Bronchial epithelial cell (primary cell): ENCODE measurements at regions not wholly inside any gene's neighbourhood (a gene's known extent, or its start where the extent isn't known, plus 50 kb on each side); places are given as distances from the start of the nearest gene placed in this dataset.

Source experiments
- DNase-seq: peaks from one replicate; pipeline ENCODE4 v3.0.0-alpha.2; 2010; ENCODE audit warnings: low read depth
- FAIRE-seq: peaks from 2 replicates; lab custom pipeline; 2011; peaks lifted over from hg19 to GRCh38; lab: Jason Lieb, UNC
- H3K27me3 ChIP-seq: 2 replicates; pipeline ENCODE4 v1.5.1; 2011; ENCODE audit warnings: low read length; ENCODE audit not compliant: control insufficient read depth, insufficient read depth
- H3K36me3 ChIP-seq: 2 replicates; pipeline ENCODE4 v1.5.1; 2011; ENCODE audit warnings: low read length; ENCODE audit not compliant: control insufficient read depth, insufficient read depth
- H3K4me3 ChIP-seq: 2 replicates; pipeline ENCODE4 v1.5.1; 2011; ENCODE audit warnings: mild to moderate bottlenecking, low read depth, low read length, control low read depth
- TF ChIP-seq, protein P1 (sequence below): IDR thresholded peaks from 2 replicates; pipeline ENCODE4 v1.5.1; 2011; ENCODE audit warnings: mild to moderate bottlenecking, moderate library complexity, low read length, control low read depth, inconsistent platforms; ENCODE audit not compliant: insufficient read depth, severe bottlenecking

DNA sequence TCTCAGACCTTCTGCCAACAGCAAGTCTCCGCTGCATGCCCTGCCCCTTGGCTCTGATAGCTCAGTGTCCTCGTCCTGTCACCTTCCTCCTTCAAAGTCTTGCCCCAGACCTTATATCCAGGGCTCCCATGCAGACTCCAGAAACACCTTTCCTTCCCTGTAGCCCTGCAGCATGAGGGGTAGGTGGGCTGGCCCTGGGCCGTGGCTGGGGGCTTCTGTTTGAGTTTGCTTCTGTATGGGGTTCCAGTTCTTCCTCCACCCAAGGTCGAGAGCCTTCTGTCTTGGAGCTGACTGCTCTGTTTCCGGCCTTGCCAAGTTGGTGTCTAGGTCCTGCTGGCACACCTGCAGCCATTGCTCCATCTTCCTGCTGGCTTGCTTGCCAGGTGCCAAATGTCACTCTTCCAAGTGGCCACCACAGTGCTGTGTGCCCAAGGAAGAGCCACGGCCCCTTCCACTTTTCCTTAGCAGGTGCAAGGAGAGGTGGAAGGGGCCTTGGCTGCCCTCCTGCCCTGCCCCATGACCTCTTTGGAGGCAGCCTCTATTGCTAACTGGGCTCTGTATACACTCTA is 74.8 kb upstream of the NECTIN1 start:
- no peak for DNase-seq
- TF ChIP-seq, protein P1, sequence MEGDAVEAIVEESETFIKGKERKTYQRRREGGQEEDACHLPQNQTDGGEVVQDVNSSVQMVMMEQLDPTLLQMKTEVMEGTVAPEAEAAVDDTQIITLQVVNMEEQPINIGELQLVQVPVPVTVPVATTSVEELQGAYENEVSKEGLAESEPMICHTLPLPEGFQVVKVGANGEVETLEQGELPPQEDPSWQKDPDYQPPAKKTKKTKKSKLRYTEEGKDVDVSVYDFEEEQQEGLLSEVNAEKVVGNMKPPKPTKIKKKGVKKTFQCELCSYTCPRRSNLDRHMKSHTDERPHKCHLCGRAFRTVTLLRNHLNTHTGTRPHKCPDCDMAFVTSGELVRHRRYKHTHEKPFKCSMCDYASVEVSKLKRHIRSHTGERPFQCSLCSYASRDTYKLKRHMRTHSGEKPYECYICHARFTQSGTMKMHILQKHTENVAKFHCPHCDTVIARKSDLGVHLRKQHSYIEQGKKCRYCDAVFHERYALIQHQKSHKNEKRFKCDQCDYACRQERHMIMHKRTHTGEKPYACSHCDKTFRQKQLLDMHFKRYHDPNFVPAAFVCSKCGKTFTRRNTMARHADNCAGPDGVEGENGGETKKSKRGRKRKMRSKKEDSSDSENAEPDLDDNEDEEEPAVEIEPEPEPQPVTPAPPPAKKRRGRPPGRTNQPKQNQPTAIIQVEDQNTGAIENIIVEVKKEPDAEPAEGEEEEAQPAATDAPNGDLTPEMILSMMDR = no peak
- Histone ChIP-seq H3K4me3 (no peak overlapping the region), H3K36me3 (no peaks in the 10 kb centered on the region), H3K27me3 (peaks cover 16% of the 10 kb centered on the region)
- FAIRE-seq = no peak

DNA sequence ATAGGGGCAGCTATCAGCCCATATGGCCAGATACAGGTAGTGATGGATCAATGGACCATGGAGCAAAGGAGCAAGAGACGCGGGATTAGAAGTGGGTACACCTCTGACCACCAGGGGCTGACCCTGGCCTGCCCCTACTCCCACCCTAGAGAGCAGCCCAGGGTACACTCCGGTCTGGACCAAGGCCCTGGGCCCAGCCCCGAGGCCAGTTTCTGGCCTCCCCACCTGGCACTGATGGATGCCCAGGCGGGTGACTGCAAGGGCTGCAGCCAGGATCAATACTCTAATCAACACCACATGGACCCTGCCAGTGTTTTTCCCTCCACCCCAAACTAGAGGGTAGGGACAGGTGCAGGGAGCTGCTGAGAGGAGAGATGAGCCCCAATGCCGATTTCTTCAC is 74.1 kb upstream of the NECTIN1 start:
- Histone ChIP-seq H3K27me3 (peaks cover 13% of the 10 kb centered on the region), H3K36me3 (no peaks in the 10 kb centered on the region), H3K4me3 (no peak overlapping the region)
- FAIRE-seq = no peak
- DNase-seq = no peak
- TF ChIP-seq, protein P1 = no peak

DNA sequence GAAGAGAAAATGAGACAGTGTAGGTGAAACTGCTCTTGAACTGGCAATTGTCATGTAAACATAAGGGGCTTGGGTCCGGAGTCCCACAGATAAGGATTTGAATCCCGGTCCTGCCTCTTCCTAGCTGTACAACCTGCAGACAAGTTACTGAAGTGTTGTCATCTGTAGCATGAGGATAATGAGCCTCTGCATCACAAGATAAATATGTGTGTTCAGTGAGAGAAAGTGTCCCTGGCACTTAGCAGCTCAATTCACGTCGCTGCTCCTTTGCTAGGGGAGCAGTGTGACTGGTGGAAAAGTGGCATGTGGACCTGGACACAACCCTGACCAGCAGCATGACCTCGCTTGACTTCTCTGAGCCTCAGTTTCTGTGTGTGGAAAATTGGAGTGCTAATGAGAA is 73.7 kb upstream of the NECTIN1 start:
- TF ChIP-seq, protein P1 = no peak
- no peak overlapping the region for H3K4me3 ChIP-seq
- H3K27me3 ChIP-seq = peaks cover 10% of the 10 kb centered on the region
- no peak for DNase-seq
- FAIRE-seq = peak; percentile 75
- no peaks in the 10 kb centered on the region for H3K36me3 ChIP-seq

DNA sequence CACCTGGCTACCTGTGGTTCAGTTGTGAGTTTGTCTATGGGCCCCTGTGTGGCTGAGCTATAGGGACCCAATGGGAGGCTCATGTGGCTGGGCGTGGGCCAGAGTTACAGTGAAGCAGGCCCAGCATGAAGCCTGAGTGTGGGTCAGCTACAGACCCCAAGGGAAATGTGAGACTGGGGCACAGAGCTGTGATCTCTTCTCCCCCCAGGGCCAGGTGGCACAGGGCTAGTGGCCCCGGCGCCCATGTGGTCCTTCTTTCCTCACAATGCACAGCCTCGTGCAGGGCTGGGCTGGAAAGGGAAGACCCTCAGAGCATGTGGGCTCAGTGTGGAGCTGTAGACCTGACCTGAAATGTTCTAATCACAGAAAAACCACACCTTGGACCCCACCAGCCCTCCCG is 71.6 kb upstream of the NECTIN1 start:
- TF ChIP-seq, protein P1 = no peak
- no peak for FAIRE-seq
- Histone ChIP-seq H3K36me3 (no peaks in the 10 kb centered on the region), H3K27me3 (peaks cover 8% of the 10 kb centered on the region), H3K4me3 (no peak overlapping the region)
- no peak for DNase-seq

DNA sequence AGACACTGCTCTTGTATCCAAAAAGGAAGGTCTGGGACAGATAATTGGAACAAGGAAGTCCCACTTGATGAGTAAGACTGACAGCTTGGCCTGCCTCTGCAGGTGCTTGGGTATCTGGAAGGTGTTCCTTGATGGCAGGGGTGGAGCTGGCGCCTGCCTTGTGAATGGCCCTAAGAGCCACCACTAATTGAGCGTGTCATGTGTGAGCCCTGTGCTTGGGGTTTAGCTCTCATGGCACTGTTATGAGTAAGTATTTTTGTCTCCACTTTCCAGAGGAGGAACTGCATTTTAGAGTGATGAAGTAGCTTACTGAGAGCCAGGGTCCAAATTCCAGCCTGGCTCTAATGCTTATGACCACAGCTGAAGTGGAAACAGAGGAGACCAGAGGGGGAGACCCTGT is 71.2 kb upstream of the NECTIN1 start:
- peak; percentile 28 for FAIRE-seq
- Histone ChIP-seq H3K4me3 (no peak overlapping the region), H3K27me3 (peaks cover 8% of the 10 kb centered on the region), H3K36me3 (no peaks in the 10 kb centered on the region)
- DNase-seq = no peak
- TF ChIP-seq, protein P1 = no peak

DNA sequence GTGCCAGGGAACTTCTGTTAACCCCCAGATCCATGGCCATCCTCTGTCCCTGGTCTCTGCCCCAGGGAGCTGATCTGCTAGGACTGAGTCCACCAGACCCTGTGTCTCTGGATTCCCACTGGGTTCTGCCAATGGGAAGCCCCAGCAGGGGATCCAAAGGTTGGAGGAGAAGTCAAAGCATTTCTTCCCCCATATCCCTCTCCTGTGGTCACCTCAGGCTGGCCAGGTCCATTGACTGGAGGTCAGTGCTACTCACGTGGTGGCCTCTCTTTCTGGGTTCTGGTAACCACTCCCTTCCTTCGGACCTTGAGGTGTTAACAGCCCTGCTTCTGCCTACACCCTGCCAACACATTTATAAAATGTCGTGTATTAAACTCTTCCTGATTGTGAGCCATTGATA is 69.7 kb upstream of the NECTIN1 start:
- Histone ChIP-seq H3K4me3 (no peak overlapping the region), H3K27me3 (peaks cover 12% of the 10 kb centered on the region), H3K36me3 (no peaks in the 10 kb centered on the region)
- FAIRE-seq (no peak), DNase-seq (no peak)
- TF ChIP-seq, protein P1 = no peak
